HG03558 (cell line): ENCODE measurements at regions not wholly inside any gene's neighbourhood (a gene's known extent, or its start where the extent isn't known, plus 50 kb on each side); places are given as distances from the start of the nearest gene placed in this dataset.

Source experiments
- ATAC-seq: cut with Tn5 transposase; IDR thresholded peaks from one replicate; pipeline ENCODE4 v1.9.1; 2021; ENCODE audit warnings: moderate number of reproducible peaks; ENCODE audit not compliant: unreplicated experiment; ENCODE audit errors: extremely low read depth

DNA sequence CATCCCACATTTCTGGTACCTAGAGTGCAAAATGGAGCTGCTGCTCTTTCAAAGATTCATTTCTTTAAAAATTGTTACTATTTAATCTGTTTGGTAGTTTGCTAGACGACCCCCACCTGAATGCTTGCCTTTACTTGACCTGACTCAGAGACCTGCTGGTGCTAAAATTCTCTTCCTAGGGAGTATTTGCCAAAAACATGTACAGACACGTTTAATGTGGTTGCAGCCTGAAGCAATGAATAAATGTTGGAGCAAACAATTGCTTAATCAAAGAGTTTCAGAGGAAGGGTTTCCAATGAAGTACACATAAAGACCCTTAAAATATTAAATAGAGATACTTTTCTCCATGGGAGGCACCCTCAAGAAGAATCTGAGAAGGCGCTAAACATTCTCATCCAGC lies 734.4 kb downstream of the CBLN2 start:
- ATAC-seq: no peak

DNA sequence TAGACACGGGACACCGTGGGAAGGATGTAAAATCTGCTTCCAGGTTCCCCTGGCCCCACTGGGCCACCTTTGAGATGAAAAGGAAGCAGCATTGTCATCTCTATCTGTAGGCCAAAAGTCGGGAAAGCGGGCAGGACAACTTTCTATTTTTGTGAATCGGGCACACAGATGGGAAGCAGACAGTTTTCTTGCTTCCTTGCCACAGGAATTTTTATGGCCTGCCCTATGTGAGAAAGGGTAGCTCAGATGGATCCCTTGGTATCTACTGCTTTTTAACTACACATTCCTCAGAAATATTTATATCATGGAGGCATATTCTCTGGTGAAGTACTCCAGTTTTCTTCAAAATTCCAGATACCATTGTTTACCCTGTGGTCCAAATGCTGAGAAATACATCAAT lies 735.5 kb downstream of the CBLN2 start:
- ATAC-seq: no peak

DNA sequence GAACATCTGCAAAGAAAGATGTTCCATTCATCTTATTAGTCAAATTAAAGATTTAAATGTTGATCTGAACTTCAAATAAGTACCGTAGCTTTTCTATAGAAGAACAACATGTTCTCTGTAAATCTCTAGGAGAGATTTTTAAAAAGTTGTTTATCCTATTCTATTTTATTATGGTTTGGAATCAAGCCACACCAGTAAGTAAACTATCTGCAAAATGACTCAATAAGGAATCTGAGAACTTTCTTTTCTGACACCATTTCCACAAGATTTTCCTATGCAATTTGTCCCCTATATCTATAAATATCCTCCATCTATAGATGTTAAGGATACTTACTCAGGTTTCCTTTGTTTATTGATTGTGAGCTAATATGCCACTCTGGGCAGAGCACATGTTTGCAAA lies 736.6 kb downstream of the CBLN2 start:
- no peak for ATAC-seq

DNA sequence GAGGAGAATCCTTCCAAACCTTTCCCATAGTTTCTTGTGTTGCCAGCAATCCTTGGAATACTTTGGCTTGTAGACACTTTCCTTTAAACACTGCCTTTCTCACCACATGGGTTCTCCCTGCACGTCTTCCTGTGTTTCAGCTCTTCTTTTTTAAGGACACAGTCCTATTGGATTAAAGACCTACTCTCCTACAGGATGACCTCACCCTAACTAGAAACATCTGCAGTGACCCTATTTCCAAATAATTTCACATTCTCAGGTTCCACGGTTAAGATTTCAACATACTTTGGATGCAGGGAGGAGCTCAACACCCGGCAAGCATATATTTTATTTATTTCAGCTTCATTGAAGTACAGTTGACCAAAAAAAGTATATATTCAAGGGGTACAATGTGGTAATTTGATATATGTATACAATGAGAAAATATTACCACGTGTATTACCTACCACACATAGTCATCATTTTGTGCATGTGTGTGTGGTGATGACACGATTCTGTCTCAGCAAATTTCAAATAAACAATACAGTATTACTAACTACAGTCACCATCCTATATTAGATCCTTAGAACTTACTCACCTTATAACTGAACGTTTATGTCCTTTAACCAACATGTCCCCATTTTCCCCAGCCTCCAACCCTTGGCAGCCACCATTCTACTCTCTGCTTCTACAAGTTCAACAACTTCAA lies 745.0 kb downstream of the CBLN2 start:
- no peak for ATAC-seq

DNA sequence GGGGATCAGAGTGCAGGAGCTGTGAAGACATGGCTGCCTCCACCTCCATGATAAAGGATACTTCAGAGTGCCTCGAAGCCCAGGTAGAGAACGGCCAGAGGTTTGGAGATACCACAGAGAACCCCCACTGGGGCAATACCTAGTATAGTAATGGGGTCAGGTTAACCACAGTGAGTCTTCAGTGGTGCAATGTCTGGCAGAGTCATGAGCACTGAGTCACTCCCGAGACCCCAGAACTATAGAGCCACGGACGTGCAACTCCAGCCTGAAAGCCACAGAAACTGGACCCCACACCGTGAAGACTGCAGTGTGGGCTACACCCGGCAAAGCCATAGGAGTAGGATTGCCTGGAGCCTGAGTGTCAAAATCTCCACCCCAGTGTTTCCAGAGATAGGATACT lies 746.6 kb downstream of the CBLN2 start:
- ATAC-seq: no peak

DNA sequence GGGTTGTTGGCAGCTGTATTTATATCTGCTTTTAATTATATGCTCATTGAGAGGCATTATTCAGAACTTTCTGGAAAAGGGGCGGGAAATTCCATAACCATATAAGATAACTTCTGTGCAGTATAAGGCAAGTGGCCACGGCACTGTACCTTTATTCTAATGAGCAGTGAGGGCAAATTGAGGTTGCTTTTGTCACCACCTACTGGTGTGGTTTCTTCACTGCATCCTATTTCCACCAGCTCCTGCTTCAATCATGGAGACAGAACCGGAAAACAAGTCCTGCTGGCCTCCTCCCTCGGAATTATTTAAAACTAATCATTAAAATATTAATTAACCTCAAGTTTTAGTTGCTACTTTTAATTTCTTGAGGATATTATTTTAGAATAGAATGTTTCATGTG lies 759.4 kb downstream of the CBLN2 start:
- no peak for ATAC-seq

DNA sequence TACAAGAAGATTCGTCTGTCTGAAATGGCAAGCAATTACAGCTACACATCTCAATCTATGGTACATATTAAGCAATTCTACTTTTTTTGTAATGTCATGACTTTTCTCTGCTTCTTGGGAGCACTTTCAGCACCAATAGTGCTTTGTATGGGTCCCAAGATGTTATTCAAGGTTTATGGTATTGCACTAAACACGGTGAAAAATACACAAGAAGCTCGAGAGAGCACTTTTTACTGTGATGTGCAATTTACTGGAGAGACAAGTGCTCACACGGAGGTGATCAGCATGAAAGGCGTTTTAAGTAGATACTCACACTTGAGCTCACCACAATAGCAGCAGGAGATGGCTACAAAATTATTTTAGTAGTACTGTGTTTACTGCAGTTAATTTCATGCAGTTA lies 783.6 kb downstream of the CBLN2 start:
- no peak for ATAC-seq

DNA sequence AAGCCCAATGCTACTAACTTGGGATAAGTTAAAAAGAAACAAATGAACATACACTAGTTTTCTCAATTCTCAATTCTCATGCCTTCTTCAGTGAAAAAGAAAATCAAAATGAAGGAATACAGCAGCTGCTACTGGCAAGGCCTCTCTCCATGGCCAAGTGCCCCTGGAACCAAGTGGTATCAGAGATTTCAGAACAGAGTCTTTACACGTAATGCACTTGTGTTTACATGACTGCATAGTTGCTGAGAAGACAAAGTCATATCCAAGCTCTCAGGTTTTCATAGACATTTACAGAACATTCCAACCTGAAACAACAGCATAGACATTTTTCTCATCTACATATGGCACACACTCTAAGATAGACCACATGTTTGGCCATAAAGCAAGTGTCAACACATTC lies 789.9 kb downstream of the CBLN2 start:
- ATAC-seq: no peak

DNA sequence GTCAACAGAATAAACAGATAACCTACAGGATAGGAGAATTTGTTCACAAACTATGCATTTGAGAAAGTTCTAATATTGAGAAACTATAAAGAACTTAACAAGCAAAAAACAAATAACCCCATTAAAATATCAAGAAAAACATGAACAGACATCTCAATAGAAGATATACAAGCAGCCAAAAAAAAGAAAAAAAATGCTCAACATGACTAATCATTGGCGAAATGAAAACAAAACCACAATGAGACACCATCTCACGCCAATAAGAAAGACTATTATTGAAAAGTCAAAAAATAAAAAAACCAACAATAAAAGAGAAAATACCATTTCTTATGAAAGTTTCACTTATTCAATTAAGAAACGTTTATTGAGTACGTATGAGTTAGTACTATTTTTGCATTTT lies 800.5 kb downstream of the CBLN2 start:
- no peak for ATAC-seq

DNA sequence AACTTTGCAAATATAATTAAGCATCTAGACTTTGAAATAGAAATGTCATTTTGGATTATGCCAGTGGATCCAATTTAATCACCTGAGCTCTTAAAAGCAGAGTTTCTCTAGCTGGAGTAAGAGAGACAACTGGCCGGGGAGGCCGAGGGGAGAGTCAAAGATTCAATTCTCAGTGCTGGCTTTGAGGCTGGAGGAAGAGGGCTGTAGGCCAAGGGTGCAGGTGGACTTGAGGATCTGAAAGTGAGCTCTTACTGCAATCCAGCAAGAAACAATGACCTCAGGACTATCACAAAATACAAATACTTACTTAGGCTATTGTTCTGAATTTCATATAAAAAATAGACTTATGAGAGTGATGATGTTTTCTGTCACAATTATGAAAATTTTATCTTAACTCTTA lies 814.5 kb downstream of the CBLN2 start:
- ATAC-seq: no peak

DNA sequence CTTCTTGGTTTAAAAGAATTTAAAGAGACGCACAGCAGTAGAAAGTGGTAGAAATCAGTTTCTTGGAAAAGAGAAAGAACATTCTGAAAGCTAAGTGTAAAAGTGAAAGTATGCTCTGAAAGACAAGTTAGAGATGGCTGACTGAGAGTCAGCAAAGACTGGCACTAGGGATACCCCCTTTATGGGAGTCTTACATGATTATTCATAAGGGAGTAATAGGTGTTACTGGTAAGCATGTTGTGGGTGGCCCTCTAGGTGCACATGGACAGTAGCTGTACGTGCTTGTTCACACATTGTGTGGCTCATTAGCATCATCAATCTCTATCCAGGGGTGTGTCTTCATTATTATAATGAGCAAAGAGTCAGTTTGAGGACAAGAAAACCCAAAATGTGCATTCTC lies 816.2 kb downstream of the CBLN2 start:
- no peak for ATAC-seq

DNA sequence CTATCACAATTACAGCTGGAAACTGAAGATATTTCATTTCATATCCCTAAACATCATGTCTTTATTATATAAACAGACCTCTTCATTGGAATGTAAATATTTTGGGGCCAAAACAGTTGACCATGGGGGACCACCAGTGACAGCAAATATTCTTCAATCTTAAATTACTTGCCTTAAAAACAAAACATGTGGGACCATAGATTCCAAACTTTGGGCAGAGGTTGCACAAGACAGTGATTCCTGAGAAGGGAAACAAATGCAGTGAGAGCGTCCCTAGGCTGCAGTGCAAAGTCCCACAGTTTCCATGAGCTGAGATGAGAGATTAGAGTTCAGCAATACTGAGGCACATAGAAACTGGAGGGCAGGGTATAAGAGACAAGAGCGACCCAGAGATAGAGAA lies 818.9 kb downstream of the CBLN2 start:
- ATAC-seq: no peak

DNA sequence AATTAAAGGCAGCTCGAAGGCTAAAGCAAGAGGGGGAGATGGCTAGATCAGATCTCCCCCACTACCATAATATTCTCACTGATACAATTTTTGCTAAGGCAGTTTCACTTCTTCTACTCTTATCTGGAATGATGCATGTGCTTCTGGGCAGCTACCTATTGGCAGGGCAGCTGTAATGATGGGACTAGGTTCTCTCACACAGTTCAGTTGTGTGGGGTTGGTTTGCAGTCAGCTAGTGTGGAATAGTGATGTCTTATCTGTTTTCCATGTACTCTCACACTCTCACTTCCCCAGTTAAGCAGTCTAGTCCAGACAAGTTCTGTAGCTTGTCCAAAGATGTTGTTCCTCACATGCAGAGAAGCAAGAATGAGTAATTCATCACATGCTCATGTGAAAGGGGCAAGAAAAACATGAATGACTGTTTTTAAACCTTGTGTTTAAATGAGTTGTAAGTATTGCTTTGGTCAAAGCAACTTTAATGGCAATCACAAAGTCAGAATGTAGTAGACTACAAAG lies 836.1 kb downstream of the CBLN2 start:
- ATAC-seq: no peak

DNA sequence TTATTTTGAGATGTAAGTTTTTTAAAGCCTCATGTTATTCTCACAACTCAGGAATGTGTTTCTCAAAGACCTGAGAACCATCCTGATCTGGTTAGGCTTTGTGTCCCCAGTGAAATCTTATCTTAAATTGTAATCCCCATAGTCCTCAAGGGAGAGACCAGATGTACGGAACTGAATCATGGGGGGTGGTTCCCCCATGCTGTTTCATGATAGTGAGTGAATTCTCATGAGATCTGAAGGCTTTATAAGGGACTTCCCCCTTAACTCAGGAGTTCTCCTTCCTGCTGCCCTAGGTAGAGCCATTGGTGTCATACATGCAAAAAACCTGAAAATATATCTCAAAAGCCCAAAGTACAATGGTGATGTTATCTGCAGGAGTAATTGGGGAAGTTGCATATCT lies 836.7 kb downstream of the CBLN2 start:
- no peak for ATAC-seq

DNA sequence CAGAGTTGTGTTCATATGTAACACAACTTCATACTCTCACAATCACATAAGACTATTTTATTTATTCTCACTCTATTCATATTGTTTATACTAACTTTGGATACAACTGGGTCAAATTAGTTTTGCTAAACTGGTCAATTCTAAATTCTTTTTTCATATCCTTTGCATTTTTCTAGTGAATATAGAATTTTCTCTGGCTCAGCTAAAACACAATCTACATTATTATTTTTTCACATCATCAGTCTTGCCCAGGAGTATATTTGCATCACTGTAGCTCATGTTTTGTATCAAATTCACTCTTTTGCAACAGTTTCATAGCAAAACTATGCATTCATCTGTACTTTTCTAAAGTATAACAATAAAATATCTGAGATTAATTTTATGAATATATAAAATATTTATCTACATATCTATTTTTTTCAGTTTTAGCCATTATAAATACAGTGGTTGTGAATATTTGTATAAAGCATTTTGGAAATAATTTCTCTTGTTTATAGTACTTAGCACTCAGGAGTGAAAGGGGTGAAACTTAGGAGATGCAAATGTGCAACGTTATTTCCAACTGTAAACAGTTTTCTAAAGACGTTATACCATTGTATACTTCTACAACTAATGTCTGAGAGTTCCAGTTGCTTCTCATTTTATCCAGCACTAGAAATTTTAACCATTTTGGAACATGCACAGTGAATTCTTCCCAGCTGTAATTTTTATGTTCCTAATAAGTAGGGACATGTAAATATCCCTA lies 854.6 kb downstream of the CBLN2 start:
- ATAC-seq: no peak

DNA sequence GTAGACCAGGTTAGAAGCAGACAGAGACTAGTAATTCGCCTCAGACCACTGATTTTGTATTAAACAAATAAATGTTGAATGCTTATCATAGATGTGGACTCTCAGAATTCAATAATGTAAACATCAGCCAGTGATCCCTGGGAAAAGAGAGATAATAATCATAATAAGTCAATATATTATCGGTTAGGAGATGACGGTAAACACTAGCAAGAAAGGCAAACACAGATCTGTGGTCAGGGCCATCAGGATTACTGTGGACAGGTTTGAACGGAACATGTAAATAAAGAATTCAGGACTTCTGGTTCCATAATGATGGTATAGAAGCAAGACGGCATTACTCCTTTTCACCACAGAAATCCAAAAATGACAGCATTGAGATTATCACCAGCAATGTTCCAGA lies 861.6 kb downstream of the CBLN2 start:
- ATAC-seq: no peak

DNA sequence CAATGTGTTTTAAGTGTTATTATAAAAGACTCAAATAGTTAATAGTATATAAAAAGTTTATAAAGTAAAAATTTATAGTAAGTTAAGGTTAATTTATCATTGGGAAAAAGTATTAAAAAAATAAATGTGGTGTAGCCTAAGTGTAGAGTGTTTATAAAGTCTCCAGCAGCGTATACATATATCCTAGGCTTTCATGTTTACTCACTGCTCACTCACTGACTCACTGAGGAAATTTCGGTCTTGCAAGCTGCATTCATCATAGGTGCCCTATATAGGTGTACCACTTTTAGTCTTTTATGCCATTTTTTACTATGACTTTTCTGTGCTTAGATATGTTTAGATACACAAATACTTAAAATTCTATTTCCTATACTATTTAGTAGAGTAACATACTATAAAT lies 866.0 kb downstream of the CBLN2 start:
- no peak for ATAC-seq

DNA sequence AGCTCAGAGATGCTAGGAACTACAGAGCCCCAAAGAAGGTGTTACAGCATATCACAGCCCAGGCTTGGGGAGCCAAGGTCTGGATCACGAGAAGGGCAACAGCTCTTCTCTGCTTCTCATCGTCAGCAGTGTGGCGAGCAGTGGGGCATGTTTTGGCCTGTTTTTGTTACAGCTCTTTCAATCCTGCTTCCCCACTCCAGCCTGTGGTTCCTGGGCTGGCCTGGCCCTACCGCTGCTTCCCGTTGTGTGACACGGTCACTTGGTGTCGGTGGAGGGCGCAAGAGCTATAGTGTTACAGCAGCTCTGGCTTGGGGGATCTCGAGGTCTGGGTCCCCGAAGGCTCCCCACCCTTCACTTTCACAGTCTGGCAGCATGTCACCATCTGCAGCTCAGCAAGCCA lies 870.2 kb downstream of the CBLN2 start:
- no peak for ATAC-seq

DNA sequence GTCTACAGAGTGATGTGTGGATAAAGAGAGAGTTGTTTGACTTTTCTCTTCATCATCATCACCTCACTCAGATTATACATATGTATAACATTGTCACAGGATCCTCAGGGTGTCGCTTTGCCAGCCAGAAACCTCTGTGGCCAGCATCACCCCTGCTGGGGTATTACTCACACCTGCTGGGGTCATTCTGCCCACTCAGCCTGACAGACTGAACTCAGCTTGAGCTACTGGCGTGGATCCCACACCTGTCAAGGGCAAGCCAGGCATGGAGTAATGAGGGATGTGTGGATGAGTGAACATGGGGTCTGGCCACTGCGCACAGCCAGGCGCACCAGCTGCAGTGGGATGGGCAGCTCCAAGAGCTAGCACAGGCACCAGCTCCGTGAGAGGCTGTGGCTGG lies 870.6 kb downstream of the CBLN2 start:
- ATAC-seq: no peak

DNA sequence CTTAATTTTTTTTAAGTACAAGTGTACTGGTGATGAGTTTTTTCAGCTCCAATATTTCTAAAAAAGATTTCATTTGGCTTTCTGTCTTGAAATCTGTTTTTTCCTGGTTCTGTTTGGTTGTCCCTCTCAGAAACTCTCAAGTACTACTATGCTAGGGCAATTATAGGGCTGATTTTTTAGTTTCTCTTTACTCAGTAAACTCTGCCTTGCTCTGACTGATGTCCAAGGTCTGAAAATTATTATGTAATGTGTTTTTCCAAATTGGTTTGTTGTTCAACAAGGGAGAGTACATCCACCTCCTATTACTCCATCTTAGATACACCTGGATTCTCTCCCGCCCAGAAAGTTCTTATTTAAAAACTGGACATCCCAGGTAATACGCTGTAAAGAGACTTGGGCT lies 877.7 kb downstream of the CBLN2 start:
- no peak for ATAC-seq

DNA sequence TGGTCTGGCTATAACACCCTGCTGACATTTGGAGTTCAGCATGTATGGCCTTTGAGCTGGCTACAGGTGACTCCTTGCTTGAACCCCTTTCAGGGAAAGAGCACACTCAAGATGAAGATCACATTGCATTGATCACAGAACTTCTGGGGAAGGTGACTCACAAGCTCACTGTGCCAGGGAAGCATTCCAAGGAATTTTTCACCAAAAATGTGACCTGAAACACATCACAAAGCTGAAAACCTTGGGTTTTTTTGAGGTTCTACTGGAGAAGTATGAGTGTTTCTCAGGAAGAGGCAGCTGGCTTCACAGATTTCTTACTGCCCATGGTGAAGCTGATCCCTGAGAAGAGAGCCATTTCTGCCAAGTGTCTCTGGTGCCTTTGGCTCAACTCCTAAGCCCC lies 879.0 kb downstream of the CBLN2 start:
- ATAC-seq: no peak

DNA sequence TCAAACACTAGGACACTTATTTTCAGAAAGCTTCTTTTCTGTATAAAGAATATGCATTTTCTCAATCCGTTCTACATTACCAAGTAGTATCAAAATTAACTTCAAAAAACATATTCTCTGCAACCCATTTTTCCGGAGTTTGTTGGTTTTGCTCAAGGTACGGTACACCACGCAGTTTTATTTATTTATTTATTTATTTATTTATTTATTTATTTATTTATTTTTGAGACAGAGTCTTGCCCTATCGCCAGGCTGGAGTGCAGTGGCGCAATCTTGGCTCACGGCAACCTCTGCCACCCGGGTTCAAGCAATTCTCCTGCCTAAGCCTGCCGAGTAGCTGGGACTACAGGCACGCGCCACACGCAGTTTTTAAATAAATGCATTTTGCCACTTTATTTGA lies 900.3 kb downstream of the CBLN2 start:
- ATAC-seq: no peak
